Esophagus squamous epithelium (tissue), 5 donors: ENCODE measurements at regions not wholly inside any gene's neighbourhood (a gene's known extent, or its start where the extent isn't known, plus 50 kb on each side); places are given as distances from the start of the nearest gene placed in this dataset.

Source experiments
- DNase-seq: peaks from one replicate; lab custom pipeline; 2025; lab: John Stamatoyannopoulos, UW
- H3K27ac ChIP-seq, 4 donors: fragments of 200-600 bp; sonication (generic); one replicate each; pipeline ENCODE4 v1.5.1; 2016 to 2019; ENCODE audit warnings: mild to moderate bottlenecking in 1 of 4
- H3K27me3 ChIP-seq, 4 donors: fragments of 200-600 bp; sonication (generic); 1 replicate in 3 of 4; 2 replicates in 1 of 4; pipeline versions ENCODE4 v1.5.1 to v1.6.0; 2017 to 2021; ENCODE audit warnings: antibody characterized with exemption in 1 of 4
- H3K36me3 ChIP-seq, 3 donors: fragments of 200-600 bp; sonication (generic); one replicate each; pipeline ENCODE4 v1.5.1; 2016 to 2019
- H3K4me1 ChIP-seq, 3 donors: fragments of 200-600 bp; sonication (generic); one replicate each; pipeline ENCODE4 v1.5.1; 2017 to 2019
- H3K4me3 ChIP-seq, 4 donors: fragments of 200-600 bp; sonication (generic); 1 replicate in 3 of 4; 2 replicates in 1 of 4; pipeline ENCODE4 v1.5.1; 2016 to 2019; ENCODE audit warnings: mild to moderate bottlenecking in 2 of 4, moderate library complexity in 1 of 4
- H3K9me3 ChIP-seq, 3 donors: fragments of 200-600 bp; sonication (generic); one replicate each; pipeline ENCODE4 v1.5.1; 2016 to 2019
- POLR2A ChIP-seq, 4 donors: fragments of 450-650 bp; IDR thresholded peaks; one replicate each; pipeline ENCODE4 v1.6.1; 2017; ENCODE audit warnings: antibody characterized with exemption in 4 of 4, mild to moderate bottlenecking in 4 of 4, moderate library complexity in 3 of 4
- WGBS, 2 donors: methylation state at CpG; one replicate each; pipeline ENCODE4 v1.1.5; 2018; 5-methylcytosine and 5-hydroxymethylcytosine counted together
- intact Hi-C: fragments of 100-400 bp; cut with DNase I; formaldehyde crosslinking; loops from one replicate; pipeline ENCODE4 v1.15.0; 2022
- TF ChIP-seq, protein P1 (sequence below), 6 experiments: fragments of 450-650 bp in 4 of 6; fragments of 200-600 bp in 2 of 6; sonication (generic) in 2 of 6; IDR thresholded peaks; one replicate each; pipeline ENCODE4 v1.5.1; 2016 to 2019; ENCODE audit warnings: antibody characterized with exemption in 6 of 6, mild to moderate bottlenecking in 4 of 6, moderate library complexity in 4 of 6
- donor health status: DM: yes; HTN: yes; CAD: no.

DNA sequence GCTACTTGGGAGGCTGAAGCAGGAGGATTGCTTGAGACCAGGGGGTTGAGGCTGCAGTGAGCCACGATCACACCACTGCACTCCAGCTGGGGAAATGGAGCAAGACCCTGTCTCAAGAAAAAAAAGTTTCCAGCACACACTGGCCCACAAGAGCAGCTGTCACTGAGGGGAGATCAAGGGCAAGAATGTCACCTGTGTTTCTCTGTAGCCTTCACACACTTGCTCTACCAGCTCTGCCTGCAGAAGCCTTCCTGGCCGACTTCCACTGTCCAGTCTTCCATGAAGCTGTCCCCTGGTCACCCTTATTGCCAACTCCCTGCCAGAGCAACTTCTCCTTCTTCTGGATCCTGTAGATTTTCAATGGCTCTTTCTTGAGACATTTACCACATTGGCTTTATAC is 158.0 kb downstream of the KCTD15 start:
- peaks cover 0 to 24% (median 0%) of the 10 kb centered on the region in 4 donors for H3K27me3 ChIP-seq
- H3K9me3 ChIP-seq: no peaks in the 10 kb centered on the region
- 64 to 74% methylated on average over 2 of the region's 2 CpGs for WGBS, 2 donors
- H3K27ac ChIP-seq: no peak overlapping the region
- no peaks in the 10 kb centered on the region for H3K4me1 ChIP-seq
- no peak for DNase-seq
- no peak overlapping the region for H3K4me3 ChIP-seq
- intact Hi-C loops: no loop called here
- TF ChIP-seq POLR2A (IDR thresholded peaks at IDR 0.05): no peak
- TF ChIP-seq, protein P1, sequence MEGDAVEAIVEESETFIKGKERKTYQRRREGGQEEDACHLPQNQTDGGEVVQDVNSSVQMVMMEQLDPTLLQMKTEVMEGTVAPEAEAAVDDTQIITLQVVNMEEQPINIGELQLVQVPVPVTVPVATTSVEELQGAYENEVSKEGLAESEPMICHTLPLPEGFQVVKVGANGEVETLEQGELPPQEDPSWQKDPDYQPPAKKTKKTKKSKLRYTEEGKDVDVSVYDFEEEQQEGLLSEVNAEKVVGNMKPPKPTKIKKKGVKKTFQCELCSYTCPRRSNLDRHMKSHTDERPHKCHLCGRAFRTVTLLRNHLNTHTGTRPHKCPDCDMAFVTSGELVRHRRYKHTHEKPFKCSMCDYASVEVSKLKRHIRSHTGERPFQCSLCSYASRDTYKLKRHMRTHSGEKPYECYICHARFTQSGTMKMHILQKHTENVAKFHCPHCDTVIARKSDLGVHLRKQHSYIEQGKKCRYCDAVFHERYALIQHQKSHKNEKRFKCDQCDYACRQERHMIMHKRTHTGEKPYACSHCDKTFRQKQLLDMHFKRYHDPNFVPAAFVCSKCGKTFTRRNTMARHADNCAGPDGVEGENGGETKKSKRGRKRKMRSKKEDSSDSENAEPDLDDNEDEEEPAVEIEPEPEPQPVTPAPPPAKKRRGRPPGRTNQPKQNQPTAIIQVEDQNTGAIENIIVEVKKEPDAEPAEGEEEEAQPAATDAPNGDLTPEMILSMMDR (IDR thresholded peaks at IDR 0.05): no peak
- H3K36me3 ChIP-seq: no peaks in the 10 kb centered on the region

DNA sequence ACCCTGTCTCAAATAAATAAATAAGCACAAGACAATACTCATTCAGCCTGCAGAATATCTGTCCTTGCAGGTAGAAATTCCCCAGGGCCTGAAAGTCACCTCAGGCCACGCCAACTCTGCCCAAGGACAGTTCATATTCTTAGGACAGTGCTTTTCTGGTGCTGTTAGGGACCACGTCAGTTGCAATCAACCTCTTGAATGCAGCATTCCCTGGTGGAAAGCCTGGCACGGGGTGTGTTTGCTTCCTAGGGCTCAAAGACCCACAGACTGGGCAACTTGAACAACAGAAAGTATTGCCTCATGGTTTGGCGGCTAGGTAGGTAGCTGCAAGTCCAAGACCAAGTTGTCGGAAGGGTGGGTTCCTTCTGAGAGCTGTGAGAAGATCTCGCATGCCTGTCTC is 160.3 kb downstream of the KCTD15 start:
- Histone ChIP-seq H3K27ac (no peak overlapping the region), H3K36me3 (no peaks in the 10 kb centered on the region), H3K4me3 (no peak overlapping the region), H3K4me1 (no peaks in the 10 kb centered on the region), H3K27me3 (peaks cover 0 to 27% (median 0%) of the 10 kb centered on the region in 4 donors), H3K9me3 (no peaks in the 10 kb centered on the region)
- WGBS, 2 donors: 83 to 85% methylated on average over 3 to 6 of the region's 6 CpGs
- no peak for DNase-seq
- TF ChIP-seq, protein P1 (IDR thresholded peaks at IDR 0.05): no peak
- no peak for TF ChIP-seq POLR2A (IDR thresholded peaks at IDR 0.05)
- intact Hi-C loops: no loop called here

DNA sequence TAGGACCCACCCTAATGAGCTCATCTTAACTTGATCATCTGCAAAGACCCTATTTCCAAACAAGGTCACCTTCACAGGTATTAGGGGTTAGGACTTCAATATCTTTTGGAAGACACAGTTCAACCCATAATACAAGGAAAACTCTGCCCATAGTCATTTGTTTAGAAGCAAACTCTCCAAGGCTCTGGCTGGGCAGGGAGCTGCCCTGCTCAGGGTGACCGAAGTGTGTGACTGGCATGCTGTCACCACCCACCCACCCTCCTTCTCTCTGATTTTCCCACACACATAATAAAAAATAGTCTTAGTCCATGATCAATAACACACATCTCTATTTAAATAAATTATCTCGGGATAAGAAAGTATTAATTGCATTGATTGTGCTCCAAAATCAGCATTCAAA is 161.1 kb downstream of the KCTD15 start:
- H3K4me1 ChIP-seq: no peaks in the 10 kb centered on the region
- H3K9me3 ChIP-seq: no peaks in the 10 kb centered on the region
- peaks cover 0 to 27% (median 0%) of the 10 kb centered on the region in 4 donors for H3K27me3 ChIP-seq
- intact Hi-C loops: no loop called here
- DNase-seq: no peak
- WGBS, 2 donors: 69 to 72% methylated on average over 2 of the region's 2 CpGs
- H3K27ac ChIP-seq: no peak overlapping the region
- H3K36me3 ChIP-seq: no peaks in the 10 kb centered on the region
- TF ChIP-seq, protein P1 (IDR thresholded peaks at IDR 0.05): no peak
- TF ChIP-seq POLR2A (IDR thresholded peaks at IDR 0.05): no peak
- no peak overlapping the region for H3K4me3 ChIP-seq

DNA sequence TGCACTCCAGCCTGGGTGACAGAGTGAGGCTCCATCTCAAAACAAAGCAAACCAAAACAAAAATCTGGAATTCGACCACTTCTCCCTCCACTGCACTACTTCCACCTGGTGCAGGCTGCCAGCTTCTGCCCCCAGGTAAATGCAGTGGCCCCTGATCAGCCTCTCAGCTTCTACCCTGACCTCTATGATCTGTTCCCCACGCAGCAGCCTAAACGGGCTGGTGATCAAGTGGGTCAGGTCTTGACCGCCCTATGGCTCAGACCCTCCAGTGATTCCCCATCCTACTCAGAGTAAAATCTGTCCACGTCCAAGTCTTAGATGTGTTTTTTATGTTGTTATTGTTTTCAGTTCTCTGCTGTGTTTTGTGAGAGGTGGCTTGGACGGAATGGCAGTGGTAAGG is 163.9 kb downstream of the KCTD15 start:
- TF ChIP-seq POLR2A (IDR thresholded peaks at IDR 0.05): no peak
- TF ChIP-seq, protein P1 (IDR thresholded peaks at IDR 0.05): no peak
- DNase-seq: no peak
- WGBS, 2 donors: 47 to 65% methylated on average over 6 of the region's 6 CpGs

DNA sequence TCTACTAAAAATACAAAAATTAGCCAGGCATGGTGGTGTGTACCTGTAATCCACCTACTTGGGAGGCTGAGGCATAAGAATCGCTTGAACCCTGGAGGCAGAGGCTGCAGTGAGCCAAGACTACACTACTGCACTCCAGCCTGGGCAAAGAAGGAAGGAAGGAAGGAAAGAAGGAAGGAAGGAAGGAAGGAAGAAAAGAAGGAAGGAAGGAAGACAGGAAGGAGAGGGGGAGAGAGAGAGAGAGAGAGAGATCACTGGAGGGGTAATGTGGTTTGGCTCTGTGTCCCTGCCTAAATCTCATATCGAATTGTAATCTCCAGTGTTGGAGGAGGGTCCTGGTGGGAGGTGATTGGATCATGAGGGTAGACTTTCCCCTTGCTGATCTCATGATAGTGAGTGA is 165.5 kb downstream of the KCTD15 start:
- Histone ChIP-seq H3K4me3 (no peak overlapping the region), H3K4me1 (no peaks in the 10 kb centered on the region), H3K27ac (no peak overlapping the region), H3K27me3 (peaks cover 0 to 7% (median 0%) of the 10 kb centered on the region in 4 donors), H3K36me3 (no peaks in the 10 kb centered on the region), H3K9me3 (peaks cover 0 to 6% (median 0%) of the 10 kb centered on the region in 3 donors)
- TF ChIP-seq POLR2A (IDR thresholded peaks at IDR 0.05): no peak
- TF ChIP-seq, protein P1 (IDR thresholded peaks at IDR 0.05): no peak
- WGBS, 2 donors: 67 to 83% methylated on average over 2 of the region's 2 CpGs
- intact Hi-C loops: no loop called here
- DNase-seq: no peak

More for the DNA sequence above, 163.9 kb downstream of the KCTD15 start:
- intact Hi-C loops: no loop called here
- peaks cover 0 to 7% (median 0%) of the 10 kb centered on the region in 4 donors for H3K27me3 ChIP-seq
- no peaks in the 10 kb centered on the region for H3K9me3 ChIP-seq
- H3K36me3 ChIP-seq: no peaks in the 10 kb centered on the region
- H3K4me3 ChIP-seq: no peak overlapping the region
- H3K4me1 ChIP-seq: no peaks in the 10 kb centered on the region
- H3K27ac ChIP-seq: no peak overlapping the region
